ENCODE measurements at regions not wholly inside any gene's neighbourhood (a gene's known extent, or its start where the extent isn't known, plus 50 kb on each side); places are given as distances from the start of the nearest gene placed in this dataset.

GRCh38 chr3:147497286-147497685 is 88.1 kb downstream of the ZIC1 start:
- H3K27ac ChIP-seq (ENCODE audit: control insufficient read depth, insufficient read depth): no peak overlapping the region
- DNase-seq (ENCODE audit: low read depth, low spot score) (no peak), FAIRE-seq (no peak), ATAC-seq (no peak)
- no peak overlapping the region for H2AFZ ChIP-seq (ENCODE audit: control insufficient read depth, low read depth, low read length)
- ChIA-PET RAD21 (ENCODE audit: unreplicated experiment) (interaction anchor here (0.7 kb wide), 1 partner anchor 9 kb away, joined by 3 read pairs; no protein-coding TSS in a partner anchor), SMC1A (ENCODE audit: uncharacterized antibody, unreplicated experiment) (interaction anchor here (1.1 kb wide), 1 partner anchor 10 kb away, joined by 4 read pairs; no protein-coding TSS in a partner anchor), POLR2A (no interaction called here), CTCF (no interaction called here)
- in situ Hi-C loops (cut with MboI): no loop called here
- H3K79me2 ChIP-seq (ENCODE audit: control insufficient read depth, insufficient read depth, low read length): no peaks in the 10 kb centered on the region
- H3K36me3 ChIP-seq (ENCODE audit: control insufficient read depth in 2 of 2, insufficient read depth in 2 of 2, low read length in 1 of 2): no peaks in the 10 kb centered on the region
- H3K4me1 ChIP-seq (ENCODE audit: control insufficient read depth, insufficient read depth, low read length): no peaks in the 10 kb centered on the region
- H3K27me3 ChIP-seq (replicated peaks in 1 of 2; ENCODE audit: control insufficient read depth in 2 of 2, insufficient read depth in 2 of 2, low read length in 1 of 2): no peaks in the 10 kb centered on the region
- TF ChIP-seq ZBTB11 (CRISPR knock-in tag; IDR thresholded peaks at IDR 0.05) (no peak), ZNF622 (IDR thresholded peaks at IDR 0.05) (no peak), KAT2A (conservative IDR thresholded peaks at IDR 0.05; ENCODE audit: control insufficient read depth, low read depth, low read length) (no peak), SPI1 (IDR thresholded peaks at IDR 0.05; ENCODE audit: borderline replicate concordance, insufficient read depth, low read depth, low read length) (no peak), ZNF207 (IDR thresholded peaks at IDR 0.05; ENCODE audit: borderline replicate concordance) (no peak), NFYA (IDR thresholded peaks at IDR 0.05; ENCODE audit: borderline replicate concordance, low read depth, low read length) (no peak), RELA (IDR thresholded peaks at IDR 0.05; ENCODE audit: borderline replicate concordance, partially characterized antibody) (no peak), CREB1 (IDR thresholded peaks at IDR 0.05; ENCODE audit: low read depth) (no peak), IKZF2 (IDR thresholded peaks at IDR 0.05) (no peak), GATAD2B (conservative IDR thresholded peaks at IDR 0.05; ENCODE audit: low read depth) (no peak), SMARCA5 (IDR thresholded peaks at IDR 0.05) (no peak), IRF4 (IDR thresholded peaks at IDR 0.05; ENCODE audit: low read depth, low read length) (no peak), ESRRA (IDR thresholded peaks at IDR 0.05; ENCODE audit: low read length) (no peak), RCOR1 (conservative IDR thresholded peaks at IDR 0.05; ENCODE audit: low read depth, low read length) (no peak)
- H4K20me1 ChIP-seq (ENCODE audit: control insufficient read depth, insufficient read depth): no peaks in the 10 kb centered on the region
- no TSS peak for BruUV-seq (replicated peaks)
- H3K4me3 ChIP-seq: no peak overlapping the region
- no peaks in the 10 kb centered on the region for H3K9me3 ChIP-seq (replicated peaks; ENCODE audit: control insufficient read depth, insufficient read depth, low read length)
- 70% methylated on average over 5 of the region's 5 CpGs for WGBS (ENCODE audit: insufficient coverage, insufficient replicate concordance, low lambda C conversion rate, missing lambda C conversion rate)
- intact Hi-C loops (cut with micrococcal nuclease; ENCODE audit: unreplicated experiment): no loop called here
- no peak overlapping the region for H3K4me2 ChIP-seq (ENCODE audit: control insufficient read depth, insufficient read depth)
- no peak overlapping the region for H3K9ac ChIP-seq (ENCODE audit: control insufficient read depth, insufficient read depth, low read length)
